ENCODE measurements at regions not wholly inside any gene's neighbourhood (a gene's known extent, or its start where the extent isn't known, plus 50 kb on each side); places are given as distances from the start of the nearest gene placed in this dataset.
A peak's percentile ranks its signal among the peaks of the same experiment; 100 is the strongest.

- DNase-seq, result no peak
These were observed 103.7 kb upstream of the TENT5D start for GRCh38 chrX:80316526-80316925.

- DNase-seq, result no peak
These were observed 102.6 kb upstream of the TENT5D start for GRCh38 chrX:80317646-80318045.

- no peak for DNase-seq
These were observed 89.0 kb upstream of the TENT5D start for GRCh38 chrX:80331285-80331684.

GRCh38 chrX:80334583-80334982, 85.7 kb upstream of the TENT5D start:
- DNase-seq, result no peak

GRCh38 chrX:80335062-80335830, 85.0 kb upstream of the TENT5D start:
- DNase-seq, result peak; percentile 39

- no peak for DNase-seq
These were observed 65.2 kb upstream of the TENT5D start for GRCh38 chrX:80354966-80355465.
